ENCODE measurements at regions not wholly inside any gene's neighbourhood (a gene's known extent, or its start where the extent isn't known, plus 50 kb on each side); places are given as distances from the start of the nearest gene placed in this dataset.
A peak's percentile ranks its signal among the peaks of the same experiment; 100 is the strongest.

DNA sequence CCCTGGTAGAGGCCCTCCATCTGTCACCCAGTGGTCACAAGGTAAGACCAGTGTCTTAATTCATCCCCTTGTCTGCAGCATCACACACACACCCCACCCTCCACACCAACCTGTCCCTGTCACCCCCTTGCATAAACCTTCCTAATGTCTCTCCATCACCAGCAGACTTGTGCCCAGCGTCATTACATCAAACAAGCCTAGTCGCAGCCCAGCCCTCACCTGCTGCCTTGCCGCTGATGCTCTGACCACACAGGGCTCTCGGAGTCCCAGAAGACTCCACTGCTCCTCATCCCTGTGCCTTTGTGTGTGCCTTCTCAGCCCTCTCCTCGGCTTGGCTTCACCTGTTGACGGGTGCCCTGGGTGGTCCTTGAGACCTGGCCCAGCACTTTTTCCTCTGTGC is 171.2 kb downstream of the GLI2 start:
- POLR2A ChIA-PET = no interaction called here
- Histone ChIP-seq H3K9me3 (ENCODE audit: control insufficient read depth, insufficient read depth, low read length) (no peaks in the 10 kb centered on the region), H3K4me3 (ENCODE audit: low read depth, low read length) (no peak overlapping the region), H3K27me3 (ENCODE audit: control insufficient read depth, insufficient read depth, low read length) (no peaks in the 10 kb centered on the region), H3K27ac (ENCODE audit: low read depth, low read length) (no peak overlapping the region)
- CTCF ChIA-PET = no interaction called here
- DNase-seq (ENCODE audit: low read depth, low spot score) = no peak
- TF ChIP-seq CTCF (IDR thresholded peaks at IDR 0.05; ENCODE audit: low read depth, low read length) = no peak

DNA sequence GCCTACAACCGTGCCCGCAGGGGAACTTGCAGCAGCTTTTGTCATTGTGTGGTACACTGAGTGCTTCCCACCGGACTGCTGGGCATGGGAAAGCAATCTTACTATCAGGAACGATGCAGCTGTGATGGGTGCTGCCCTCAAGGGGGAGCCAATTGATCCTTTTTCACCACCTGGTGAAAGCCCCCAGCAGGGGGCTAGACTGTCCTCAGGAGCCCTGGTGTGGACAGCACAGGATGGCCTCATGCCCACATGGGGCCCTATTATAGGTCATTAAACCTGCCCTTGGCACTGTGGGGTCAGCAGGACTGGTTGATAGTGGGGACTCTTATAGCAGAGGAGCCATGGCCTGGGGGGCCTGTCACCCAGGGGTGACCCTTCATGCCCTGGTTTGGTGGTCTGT is 172.2 kb downstream of the GLI2 start:
- CTCF ChIA-PET = no interaction called here
- Histone ChIP-seq H3K27ac (ENCODE audit: low read depth, low read length) (no peak overlapping the region), H3K27me3 (ENCODE audit: control insufficient read depth, insufficient read depth, low read length) (no peaks in the 10 kb centered on the region), H3K9me3 (ENCODE audit: control insufficient read depth, insufficient read depth, low read length) (no peaks in the 10 kb centered on the region), H3K4me3 (ENCODE audit: low read depth, low read length) (no peak overlapping the region)
- DNase-seq (ENCODE audit: low read depth, low spot score) = no peak
- POLR2A ChIA-PET = no interaction called here
- TF ChIP-seq CTCF (IDR thresholded peaks at IDR 0.05; ENCODE audit: low read depth, low read length) = peak; percentile 24; the same call in 1 of the 2 replicates

DNA sequence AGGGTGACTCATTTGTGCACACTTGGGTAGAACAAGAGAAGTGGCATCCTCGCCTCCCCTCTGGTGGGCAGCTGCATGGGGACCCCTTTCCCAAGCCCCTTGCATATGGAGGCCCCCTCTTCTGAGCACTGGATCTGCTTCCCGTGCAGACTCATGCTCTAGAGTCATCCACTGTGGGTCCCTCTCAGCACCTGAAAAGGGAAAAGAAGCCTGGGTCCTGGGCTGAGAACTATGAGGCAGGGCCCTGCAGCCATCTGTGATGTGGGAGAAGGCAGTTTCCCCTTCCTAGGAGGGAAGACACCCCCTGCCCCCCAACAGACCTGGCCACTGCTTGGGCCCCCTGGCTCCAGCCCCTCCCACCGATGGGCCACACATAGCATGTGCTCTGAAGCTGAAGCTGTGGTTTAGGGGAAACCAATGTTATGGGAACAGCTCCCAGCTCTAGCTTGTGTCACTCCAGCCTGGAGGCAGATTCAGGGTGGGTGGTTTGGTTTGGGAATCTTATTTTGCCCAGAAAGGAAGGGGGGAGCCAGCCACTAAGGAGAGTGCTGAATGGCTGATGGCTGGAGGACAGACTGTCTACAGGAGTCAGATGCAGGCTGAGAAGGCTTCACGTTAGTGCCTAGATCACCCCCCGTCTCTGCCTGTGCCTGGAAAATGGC is 172.8 kb downstream of the GLI2 start:
- ChIA-PET CTCF (no interaction called here), POLR2A (no interaction called here)
- Histone ChIP-seq H3K27ac (ENCODE audit: low read depth, low read length) (no peak overlapping the region), H3K4me3 (ENCODE audit: low read depth, low read length) (no peak overlapping the region), H3K9me3 (ENCODE audit: control insufficient read depth, insufficient read depth, low read length) (no peaks in the 10 kb centered on the region), H3K27me3 (ENCODE audit: control insufficient read depth, insufficient read depth, low read length) (no peaks in the 10 kb centered on the region)
- no peak for TF ChIP-seq CTCF (IDR thresholded peaks at IDR 0.05; ENCODE audit: low read depth, low read length)
- no peak for DNase-seq (ENCODE audit: low read depth, low spot score)

DNA sequence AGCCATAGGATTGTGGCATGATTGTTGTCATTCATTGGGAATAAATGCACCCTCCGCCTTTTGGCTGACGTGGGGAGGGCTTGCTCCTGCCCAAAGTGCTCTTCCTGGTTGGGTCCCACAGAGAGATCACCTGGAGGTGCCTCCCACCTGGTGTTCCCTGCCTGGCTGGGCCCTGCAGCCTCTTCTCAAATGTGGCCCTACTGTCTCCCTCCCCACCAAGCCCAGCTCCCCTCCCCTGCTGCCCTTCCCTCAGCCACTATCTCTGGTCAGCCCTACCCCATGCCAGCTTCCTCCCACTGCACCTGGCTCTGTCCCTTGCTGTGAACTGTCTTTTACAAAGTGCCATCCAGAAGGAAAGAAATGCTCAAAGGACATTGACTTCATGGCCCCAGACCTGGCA is 173.4 kb downstream of the GLI2 start:
- POLR2A ChIA-PET = no interaction called here

GRCh38 chr2:120910164-120910563 is 174.5 kb downstream of the GLI2 start:
- CTCF ChIA-PET = no interaction called here
- POLR2A ChIA-PET = no interaction called here
- no peak for DNase-seq (ENCODE audit: low read depth, low spot score)

More for the DNA sequence above, 173.4 kb downstream of the GLI2 start:
- Histone ChIP-seq H3K9me3 (ENCODE audit: control insufficient read depth, insufficient read depth, low read length) (no peaks in the 10 kb centered on the region), H3K27ac (ENCODE audit: low read depth, low read length) (no peak overlapping the region), H3K27me3 (ENCODE audit: control insufficient read depth, insufficient read depth, low read length) (no peaks in the 10 kb centered on the region), H3K4me3 (ENCODE audit: low read depth, low read length) (no peak overlapping the region)
- DNase-seq (ENCODE audit: low read depth, low spot score) = no peak
- CTCF ChIA-PET = no interaction called here
- TF ChIP-seq CTCF (IDR thresholded peaks at IDR 0.05; ENCODE audit: low read depth, low read length) = no peak

More at GRCh38 chr2:120910164-120910563, 174.5 kb downstream of the GLI2 start:
- no peaks in the 10 kb centered on the region for H3K27me3 ChIP-seq (ENCODE audit: control insufficient read depth, insufficient read depth, low read length)
- no peak overlapping the region for H3K4me3 ChIP-seq (ENCODE audit: low read depth, low read length)
- H3K27ac ChIP-seq (ENCODE audit: low read depth, low read length) = no peak overlapping the region
- no peaks in the 10 kb centered on the region for H3K9me3 ChIP-seq (ENCODE audit: control insufficient read depth, insufficient read depth, low read length)
- TF ChIP-seq CTCF (IDR thresholded peaks at IDR 0.05; ENCODE audit: low read depth, low read length) = no peak

Measured in AG04450 (cell line).